ENCODE measurements at regions not wholly inside any gene's neighbourhood (a gene's known extent, or its start where the extent isn't known, plus 50 kb on each side); places are given as distances from the start of the nearest gene placed in this dataset.
"Not testable (repeated sequence)": the region's sequence is repeated elsewhere in the genome, so short reads cannot be mapped to it uniquely, and the experiment has no call there.

GRCh38 chr15:28783873-28784272, 64.6 kb downstream of the GOLGA6L7 start:
- Histone ChIP-seq H3K36me3 (replicated peaks in 1 of 2; ENCODE audit: control insufficient read depth in 1 of 2, insufficient read depth in 2 of 2, low read length in 2 of 2) (no peaks in the 10 kb centered on the region), H4K20me1 (ENCODE audit: insufficient read depth, low read length) (no peaks in the 10 kb centered on the region), H3K4me1 (ENCODE audit: control insufficient read depth in 1 of 2, insufficient read depth in 2 of 2, low read length in 2 of 2) (peaks cover 17 to 33% of the 10 kb centered on the region in 2 donors), H3K9me3 (replicated peaks in 1 of 2; ENCODE audit: control insufficient read depth in 1 of 2, insufficient read depth in 1 of 2, low read length in 2 of 2) (no peaks in the 10 kb centered on the region), H3K27me3 (ENCODE audit: control insufficient read depth in 2 of 2, insufficient read depth in 2 of 2, low read length in 2 of 2) (peaks cover 0 to 3% of the 10 kb centered on the region in 2 donors), H3K79me2 (ENCODE audit: insufficient read depth, low read length) (no peaks in the 10 kb centered on the region), H3K4me3 (replicated peaks in 1 of 3; ENCODE audit: low read depth in 2 of 3, low read length in 3 of 3) (no peak overlapping the region), H3K4me2 (replicated peaks; ENCODE audit: extremely low read depth, low read length, poor library complexity, severe bottlenecking) (no peak overlapping the region), H2AFZ (ENCODE audit: insufficient read depth, low read depth, low read length, poor library complexity, severe bottlenecking) (no peak overlapping the region), H3K9ac (ENCODE audit: insufficient read depth, low read length, poor library complexity, severe bottlenecking) (no peak overlapping the region), H3K27ac (ENCODE audit: low read depth in 1 of 2, low read length in 2 of 2) (no peak overlapping the region)
- DNase-seq = no peak
- Mint-ChIP-seq H3K36me3 (no peaks in the 10 kb centered on the region), H3K4me3 (no peak overlapping the region), H3K27ac (peak overlapping the region in 1 of 7 donors; percentile 70), H3K9me3 (peaks cover 0 to 10% (median 2%) of the 10 kb centered on the region in 7 donors), H3K4me1 (peaks cover 31% of the 10 kb centered on the region), H3K27me3 (ENCODE audit: low read depth in 3 of 3) (peaks cover 3 to 12% (median 6%) of the 10 kb centered on the region in 3 donors)
- intact Hi-C loops (cut with micrococcal nuclease) = no loop called here
- TF ChIP-seq CTCF (IDR thresholded peaks at IDR 0.05) = no peak
- WGBS (ENCODE audit: insufficient coverage) = 100% methylated on average over 9 of the region's 20 CpGs

GRCh38 chr15:28783466-28783865, 65.0 kb downstream of the GOLGA6L7 start:
- peaks cover 0 to 3% of the 10 kb centered on the region in 2 donors for H3K27me3 ChIP-seq (ENCODE audit: control insufficient read depth in 2 of 2, insufficient read depth in 2 of 2, low read length in 2 of 2)
- H2AFZ ChIP-seq (ENCODE audit: insufficient read depth, low read depth, low read length, poor library complexity, severe bottlenecking) = no peak overlapping the region
- H3K4me3 Mint-ChIP-seq = no peak overlapping the region
- H3K4me3 ChIP-seq (replicated peaks in 1 of 3; ENCODE audit: low read depth in 2 of 3, low read length in 3 of 3) = no peak overlapping the region
- no peaks in the 10 kb centered on the region for H4K20me1 ChIP-seq (ENCODE audit: insufficient read depth, low read length)
- H3K9ac ChIP-seq (ENCODE audit: insufficient read depth, low read length, poor library complexity, severe bottlenecking) = no peak overlapping the region
- H3K27ac Mint-ChIP-seq = no peak overlapping the region
- H3K4me1 ChIP-seq (ENCODE audit: control insufficient read depth in 1 of 2, insufficient read depth in 2 of 2, low read length in 2 of 2) = peaks cover 17 to 29% of the 10 kb centered on the region in 2 donors
- no peaks in the 10 kb centered on the region for H3K79me2 ChIP-seq (ENCODE audit: insufficient read depth, low read length)
- WGBS (ENCODE audit: insufficient coverage) = 100% methylated on average over 5 of the region's 21 CpGs
- no peak overlapping the region for H3K27ac ChIP-seq (ENCODE audit: low read depth in 1 of 2, low read length in 2 of 2)
- TF ChIP-seq CTCF (IDR thresholded peaks at IDR 0.05) = no peak
- DNase-seq = no peak
- peaks cover 3 to 9% (median 6%) of the 10 kb centered on the region in 3 donors for H3K27me3 Mint-ChIP-seq (ENCODE audit: low read depth in 3 of 3)
- intact Hi-C loops (cut with micrococcal nuclease) = no loop called here
- H3K9me3 Mint-ChIP-seq = peaks cover 0 to 10% (median 2%) of the 10 kb centered on the region in 7 donors
- H3K4me2 ChIP-seq (replicated peaks; ENCODE audit: extremely low read depth, low read length, poor library complexity, severe bottlenecking) = no peak overlapping the region
- no peaks in the 10 kb centered on the region for H3K36me3 ChIP-seq (replicated peaks in 1 of 2; ENCODE audit: control insufficient read depth in 1 of 2, insufficient read depth in 2 of 2, low read length in 2 of 2)
- H3K4me1 Mint-ChIP-seq = peaks cover 32% of the 10 kb centered on the region
- H3K36me3 Mint-ChIP-seq = no peaks in the 10 kb centered on the region
- H3K9me3 ChIP-seq (replicated peaks in 1 of 2; ENCODE audit: control insufficient read depth in 1 of 2, insufficient read depth in 1 of 2, low read length in 2 of 2) = no peaks in the 10 kb centered on the region

GRCh38 chr15:28778397-28778796, 66.2 kb upstream of the GOLGA8M start:
- H2AFZ ChIP-seq (ENCODE audit: insufficient read depth, low read depth, low read length, poor library complexity, severe bottlenecking); H3K9me3 Mint-ChIP-seq; H3K27me3 ChIP-seq (ENCODE audit: control insufficient read depth in 2 of 2, insufficient read depth in 2 of 2, low read length in 2 of 2); H4K20me1 ChIP-seq (ENCODE audit: insufficient read depth, low read length); H3K4me2 ChIP-seq (replicated peaks; ENCODE audit: extremely low read depth, low read length, poor library complexity, severe bottlenecking); intact Hi-C loops (cut with micrococcal nuclease); H3K36me3 ChIP-seq (replicated peaks in 1 of 2; ENCODE audit: control insufficient read depth in 1 of 2, insufficient read depth in 2 of 2, low read length in 2 of 2); H3K9ac ChIP-seq (ENCODE audit: insufficient read depth, low read length, poor library complexity, severe bottlenecking); H3K27ac Mint-ChIP-seq; H3K4me3 Mint-ChIP-seq; H3K27me3 Mint-ChIP-seq (ENCODE audit: low read depth in 3 of 3); H3K79me2 ChIP-seq (ENCODE audit: insufficient read depth, low read length); H3K36me3 Mint-ChIP-seq; H3K4me1 ChIP-seq (ENCODE audit: control insufficient read depth in 1 of 2, insufficient read depth in 2 of 2, low read length in 2 of 2); DNase-seq; H3K9me3 ChIP-seq (replicated peaks in 1 of 2; ENCODE audit: control insufficient read depth in 1 of 2, insufficient read depth in 1 of 2, low read length in 2 of 2); H3K4me3 ChIP-seq (replicated peaks in 1 of 3; ENCODE audit: low read depth in 2 of 3, low read length in 3 of 3); H3K27ac ChIP-seq (ENCODE audit: low read depth in 1 of 2, low read length in 2 of 2): not testable (repeated sequence)
- H3K4me1 Mint-ChIP-seq = peaks cover 13% of the 10 kb centered on the region
- no CpG with 5 or more reads among the region's 2 CpGs for WGBS (ENCODE audit: insufficient coverage)

Measured in CD14-positive monocyte (primary cell).